Right cardiac atrium (tissue), 5 donors: ENCODE measurements at regions not wholly inside any gene's neighbourhood (a gene's known extent, or its start where the extent isn't known, plus 50 kb on each side); places are given as distances from the start of the nearest gene placed in this dataset.

ENCODE experiments used
- ATAC-seq, 2 donors: fragments of 200-7000 bp; cut with Tn5 transposase; one replicate each; pipeline versions ENCODE4 v1.8.0 to v1.9.1; 2020; ENCODE audit warnings: moderate library complexity in 2 of 2, mild to moderate bottlenecking in 1 of 2
- DNase-seq, 3 donors: peaks; one replicate each; pipeline ENCODE4 v3.0.0-alpha.2; 2020
- H3K27ac ChIP-seq: one replicate; pipeline ENCODE4 v1.5.1; 2013; ENCODE audit warnings: mild to moderate bottlenecking, low read length, control low read depth, moderate library complexity
- H3K27me3 ChIP-seq: one replicate; pipeline ENCODE4 v1.6.1; 2013; ENCODE audit not compliant: control insufficient read depth, insufficient read depth
- H3K4me1 ChIP-seq: one replicate; pipeline ENCODE4 v1.6.1; 2013; ENCODE audit warnings: low read length; ENCODE audit not compliant: control insufficient read depth, insufficient read depth
- H3K4me3 ChIP-seq: one replicate; pipeline ENCODE4 v1.5.1; 2013; ENCODE audit warnings: low read length, control low read depth
- H3K9me3 ChIP-seq: one replicate; pipeline ENCODE4 v1.6.1; 2013; ENCODE audit warnings: low read length; ENCODE audit not compliant: control insufficient read depth
- WGBS: extraction: QIAGEN DNeasy Blood & Tissue Kit; methylation state at CpG from one replicate; pipeline ENCODE4 v1.1.7; 2013; 5-methylcytosine and 5-hydroxymethylcytosine counted together
- intact Hi-C, 4 donors: fragments of 100-400 bp; cut with DNase I; formaldehyde crosslinking; loops; one replicate each; pipeline versions ENCODE4 v1.11.0 to v1.14.0; 2022 to 2023
- donor health status: healthy with polysubstance abuse.
- donor health status: DM: no; HTN: yes; CAD: no.
- donor health status: DM: no; HTN: no; CAD: no.
- donor health status: DM: no; HTN: yes; CAD: no; lungs with severe emphysema.
- donor health status: DM: yes; HTN: yes; CAD: no.

- WGBS, result 90% methylated on average over 12 of the region's 12 CpGs
- intact Hi-C loops, result no loop called here
- ATAC-seq (no peak), DNase-seq (no peak)
- Histone ChIP-seq H3K9me3 (no peaks in the 10 kb centered on the region), H3K27ac (no peak overlapping the region), H3K4me3 (no peak overlapping the region), H3K4me1 (no peaks in the 10 kb centered on the region), H3K27me3 (no peaks in the 10 kb centered on the region)
Measured at GRCh38 chr12:32030151-32030550, 70.9 kb downstream of the RESF1 start.

GRCh38 chr12:32030676-32031075, 71.5 kb downstream of the RESF1 start:
- no peaks in the 10 kb centered on the region for H3K4me1 ChIP-seq
- 71% methylated on average over 2 of the region's 2 CpGs for WGBS
- no peaks in the 10 kb centered on the region for H3K27me3 ChIP-seq
- no peaks in the 10 kb centered on the region for H3K9me3 ChIP-seq
- DNase-seq (no peak), ATAC-seq (no peak)
- H3K27ac ChIP-seq, result no peak overlapping the region
- intact Hi-C loops, result no loop called here
- H3K4me3 ChIP-seq, result no peak overlapping the region

- H3K27me3 ChIP-seq, result no peaks in the 10 kb centered on the region
- no peaks in the 10 kb centered on the region for H3K4me1 ChIP-seq
- no peak overlapping the region for H3K27ac ChIP-seq
- no peaks in the 10 kb centered on the region for H3K9me3 ChIP-seq
- WGBS, result 48% methylated on average over 3 of the region's 3 CpGs
- H3K4me3 ChIP-seq, result no peak overlapping the region
- intact Hi-C loops, result no loop called here
- ATAC-seq (peak; percentile 29 to 68), DNase-seq (no peak)
Measured at GRCh38 chr12:32031109-32031508, 71.9 kb downstream of the RESF1 start.

- ATAC-seq (no peak), DNase-seq (no peak)
- H3K27ac ChIP-seq, result no peak overlapping the region
- WGBS, result 55% methylated on average over 7 of the region's 7 CpGs
- no peaks in the 10 kb centered on the region for H3K27me3 ChIP-seq
- H3K4me3 ChIP-seq, result no peak overlapping the region
- H3K4me1 ChIP-seq, result no peaks in the 10 kb centered on the region
- no peaks in the 10 kb centered on the region for H3K9me3 ChIP-seq
- intact Hi-C loops, result no loop called here
Measured at GRCh38 chr12:32032205-32032810, 73.1 kb downstream of the RESF1 start.

DNA sequence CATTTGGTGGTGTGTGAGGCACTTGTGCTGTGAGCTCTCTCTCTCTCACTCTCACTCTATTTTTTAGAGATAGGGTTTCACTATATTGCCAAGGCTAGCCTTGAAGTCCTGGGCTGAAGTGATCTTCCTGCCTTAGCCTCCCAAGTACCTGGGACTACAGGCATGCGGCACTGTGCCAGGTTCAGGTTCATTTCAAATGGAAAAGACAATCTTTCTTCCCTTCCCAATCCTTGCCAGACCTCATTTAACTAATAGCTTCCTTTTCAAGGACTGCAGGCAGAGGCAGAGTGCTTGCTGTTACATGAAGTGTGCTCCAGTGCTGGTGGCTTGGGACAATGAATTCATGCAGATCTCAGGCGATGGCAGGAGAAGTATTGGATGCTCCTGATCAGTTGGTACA, 73.2 kb upstream of the BICD1 start:
- no peaks in the 10 kb centered on the region for H3K27me3 ChIP-seq
- DNase-seq (no peak), ATAC-seq (no peak)
- H3K9me3 ChIP-seq, result no peaks in the 10 kb centered on the region
- intact Hi-C loops, result no loop called here
- no peaks in the 10 kb centered on the region for H3K4me1 ChIP-seq
- H3K4me3 ChIP-seq, result no peak overlapping the region
- WGBS, result 61% methylated on average over 2 of the region's 2 CpGs
- H3K27ac ChIP-seq, result no peak overlapping the region

- Histone ChIP-seq H3K27ac (no peak overlapping the region), H3K4me3 (no peak overlapping the region), H3K27me3 (no peaks in the 10 kb centered on the region), H3K4me1 (no peaks in the 10 kb centered on the region), H3K9me3 (no peaks in the 10 kb centered on the region)
- DNase-seq (no peak), ATAC-seq (no peak)
- intact Hi-C loops, result no loop called here
- WGBS, result 81% methylated on average over 2 of the region's 2 CpGs
Measured at GRCh38 chr12:32034045-32034444, 72.6 kb upstream of the BICD1 start.

- H3K4me3 ChIP-seq, result no peak overlapping the region
- DNase-seq (no peak), ATAC-seq (no peak)
- H3K27ac ChIP-seq, result no peak overlapping the region
- intact Hi-C loops, result no loop called here
- no peaks in the 10 kb centered on the region for H3K9me3 ChIP-seq
- H3K4me1 ChIP-seq, result no peaks in the 10 kb centered on the region
- H3K27me3 ChIP-seq, result no peaks in the 10 kb centered on the region
- 78% methylated on average over 11 of the region's 11 CpGs for WGBS
Measured at GRCh38 chr12:32036477-32037263, 70.0 kb upstream of the BICD1 start.

DNA sequence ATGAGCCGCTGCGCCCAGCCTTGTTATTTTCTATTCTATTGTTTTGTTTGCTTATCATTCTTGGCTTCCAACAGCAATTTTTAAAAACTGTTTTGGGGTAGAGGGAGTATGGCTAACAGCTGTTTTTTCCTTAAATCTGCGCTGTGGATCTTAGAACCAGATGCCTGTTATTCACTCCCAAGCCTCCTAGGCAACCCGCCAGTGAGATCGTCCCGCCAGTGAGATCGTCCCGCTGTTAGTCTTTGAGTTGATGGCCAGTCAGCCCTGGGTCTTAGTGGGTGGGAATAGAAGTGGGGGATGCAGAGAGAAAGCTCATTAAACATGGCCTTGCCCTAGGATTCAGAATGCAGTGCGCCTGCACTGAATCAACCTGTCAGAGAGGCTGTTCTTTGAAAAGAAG, 67.3 kb upstream of the BICD1 start:
- intact Hi-C loops, result no loop called here
- Histone ChIP-seq H3K4me3 (no peak overlapping the region), H3K27ac (no peak overlapping the region), H3K4me1 (no peaks in the 10 kb centered on the region), H3K27me3 (no peaks in the 10 kb centered on the region), H3K9me3 (no peaks in the 10 kb centered on the region)
- 46% methylated on average over 9 of the region's 9 CpGs for WGBS
- ATAC-seq (no peak), DNase-seq (peak in 1 of 3 donors; percentile 64)

GRCh38 chr12:32039917-32040575, 66.6 kb upstream of the BICD1 start:
- H3K4me1 ChIP-seq, result no peaks in the 10 kb centered on the region
- H3K27me3 ChIP-seq, result no peaks in the 10 kb centered on the region
- WGBS, result 32% methylated on average over 6 of the region's 6 CpGs
- no peak overlapping the region for H3K27ac ChIP-seq
- intact Hi-C loops, result no loop called here
- no peak overlapping the region for H3K4me3 ChIP-seq
- no peak for DNase-seq
- no peaks in the 10 kb centered on the region for H3K9me3 ChIP-seq
- no peak for ATAC-seq

- Histone ChIP-seq H3K9me3 (no peaks in the 10 kb centered on the region), H3K27ac (no peak overlapping the region), H3K4me3 (no peak overlapping the region), H3K27me3 (no peaks in the 10 kb centered on the region), H3K4me1 (no peaks in the 10 kb centered on the region)
- WGBS, result 95% methylated on average over 9 of the region's 9 CpGs
- DNase-seq (no peak), ATAC-seq (no peak)
- intact Hi-C loops, result no loop called here
Measured at GRCh38 chr12:32043928-32044549, 62.6 kb upstream of the BICD1 start.
